ENCODE measurements at regions not wholly inside any gene's neighbourhood (a gene's known extent, or its start where the extent isn't known, plus 50 kb on each side); places are given as distances from the start of the nearest gene placed in this dataset.

GRCh38 chr11:126147208-126148111 is 64.0 kb downstream of the RPUSD4 start:
- Histone ChIP-seq H2AFZ (ENCODE audit: insufficient read depth, low read depth, low read length, poor library complexity, severe bottlenecking) (no peak overlapping the region), H4K20me1 (ENCODE audit: control insufficient read depth, insufficient read depth, low read length, poor library complexity, severe bottlenecking) (no peaks in the 10 kb centered on the region), H3K9ac (ENCODE audit: low read length) (no peak overlapping the region), H3K9me3 (ENCODE audit: control extremely low read depth in 1 of 3, control insufficient read depth in 2 of 3, insufficient read depth in 1 of 3, low read length in 2 of 3) (peaks cover 0 to 7% (median 3%) of the 10 kb centered on the region in 3 donors), H3K27me3 (replicated peaks in 1 of 4; ENCODE audit: control extremely low read depth in 1 of 4, control insufficient read depth in 3 of 4, insufficient read depth in 4 of 4, low read length in 3 of 4) (no peaks in the 10 kb centered on the region), H3K4me1 (ENCODE audit: control insufficient read depth in 2 of 2, insufficient read depth in 2 of 2, low read length in 2 of 2) (no peaks in the 10 kb centered on the region), H3K79me2 (ENCODE audit: control insufficient read depth, insufficient read depth, low read length) (no peaks in the 10 kb centered on the region), H3K36me3 (replicated peaks in 1 of 2; ENCODE audit: control extremely low read depth in 1 of 2, control insufficient read depth in 1 of 2, extremely low read depth in 1 of 2, insufficient read depth in 2 of 2, low read length in 1 of 2) (no peaks in the 10 kb centered on the region), H3K4me2 (replicated peaks; ENCODE audit: low read depth, low read length, poor library complexity, severe bottlenecking) (no peak overlapping the region), H3K27ac (ENCODE audit: low read length in 2 of 2) (no peak overlapping the region), H3K4me3 (ENCODE audit: control extremely low read depth in 1 of 5, extremely low read depth in 1 of 5, insufficient read depth in 1 of 5, low read depth in 2 of 5, low read length in 4 of 5) (no peak overlapping the region)
- CTCF ChIA-PET: no interaction called here
- intact Hi-C loops (cut with micrococcal nuclease): no loop called here
- Mint-ChIP-seq H3K27me3 (peaks cover 21% of the 10 kb centered on the region), H3K4me1 (no peaks in the 10 kb centered on the region), H3K4me3 (no peak overlapping the region), H3K27ac (no peak overlapping the region), H3K9me3 (ENCODE audit: insufficient read depth) (peaks cover 5% of the 10 kb centered on the region)
- 93% methylated on average over 10 of the region's 12 CpGs for WGBS (ENCODE audit: insufficient coverage)
- TF ChIP-seq CTCF (IDR thresholded peaks at IDR 0.05) (no peak), EZH2 (IDR thresholded peaks at IDR 0.05; ENCODE audit: borderline replicate concordance, insufficient read depth, low read depth, low read length, poor library complexity, severe bottlenecking) (no peak)
- DNase-seq (no peak), ATAC-seq (ENCODE audit: low read depth) (no peak)
- POLR2A ChIA-PET: no interaction called here

DNA sequence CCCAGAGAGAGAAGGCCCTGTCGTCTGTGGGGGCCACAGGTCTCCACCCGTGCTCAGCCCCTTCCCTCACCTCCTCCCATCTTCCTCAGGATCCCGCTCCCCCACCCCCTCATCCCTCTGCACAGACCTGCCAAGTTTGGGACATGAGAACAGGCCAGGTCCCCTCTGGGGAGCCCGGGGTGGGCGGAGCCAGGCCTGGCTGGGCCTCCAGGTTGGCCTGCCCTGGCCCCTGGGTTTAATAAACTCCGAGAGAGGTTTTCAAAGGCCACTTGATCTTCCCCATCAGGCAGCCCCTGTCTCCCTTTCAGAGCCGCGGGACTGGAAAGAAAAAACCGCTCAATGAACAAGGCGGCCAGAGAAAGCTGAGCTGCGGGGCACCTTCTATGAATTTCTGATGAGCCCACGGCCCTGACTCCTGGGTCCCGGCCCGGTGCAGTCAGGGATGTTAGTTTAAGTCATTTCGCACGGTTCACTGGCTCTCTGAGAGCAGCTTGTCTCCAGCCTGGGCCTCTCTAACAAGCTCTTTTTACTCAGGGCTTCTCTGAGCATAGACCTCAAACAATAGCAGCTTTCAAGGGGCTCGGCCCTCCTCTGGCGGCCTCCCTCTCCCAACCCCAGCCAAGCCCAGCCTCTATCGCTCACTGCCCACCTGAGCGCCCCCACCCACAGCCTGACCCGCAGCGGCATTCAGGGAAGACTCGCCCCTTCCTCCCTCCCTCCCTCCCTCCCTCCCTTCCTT is 64.8 kb downstream of the RPUSD4 start:
- peaks cover 15% of the 10 kb centered on the region for H3K27me3 Mint-ChIP-seq
- H3K9me3 Mint-ChIP-seq (ENCODE audit: insufficient read depth): no peaks in the 10 kb centered on the region
- Histone ChIP-seq H3K36me3 (replicated peaks in 1 of 2; ENCODE audit: control extremely low read depth in 1 of 2, control insufficient read depth in 1 of 2, extremely low read depth in 1 of 2, insufficient read depth in 2 of 2, low read length in 1 of 2) (no peaks in the 10 kb centered on the region), H3K4me3 (ENCODE audit: control extremely low read depth in 1 of 5, extremely low read depth in 1 of 5, insufficient read depth in 1 of 5, low read depth in 2 of 5, low read length in 4 of 5) (no peak overlapping the region), H2AFZ (ENCODE audit: insufficient read depth, low read depth, low read length, poor library complexity, severe bottlenecking) (no peak overlapping the region), H3K79me2 (ENCODE audit: control insufficient read depth, insufficient read depth, low read length) (no peaks in the 10 kb centered on the region), H3K9me3 (ENCODE audit: control extremely low read depth in 1 of 3, control insufficient read depth in 2 of 3, insufficient read depth in 1 of 3, low read length in 2 of 3) (peaks cover 0 to 7% (median 3%) of the 10 kb centered on the region in 3 donors), H3K4me1 (ENCODE audit: control insufficient read depth in 2 of 2, insufficient read depth in 2 of 2, low read length in 2 of 2) (no peaks in the 10 kb centered on the region), H3K27ac (ENCODE audit: low read length in 2 of 2) (no peak overlapping the region), H3K4me2 (replicated peaks; ENCODE audit: low read depth, low read length, poor library complexity, severe bottlenecking) (no peak overlapping the region), H4K20me1 (ENCODE audit: control insufficient read depth, insufficient read depth, low read length, poor library complexity, severe bottlenecking) (no peaks in the 10 kb centered on the region), H3K27me3 (replicated peaks in 1 of 4; ENCODE audit: control extremely low read depth in 1 of 4, control insufficient read depth in 3 of 4, insufficient read depth in 4 of 4, low read length in 3 of 4) (no peaks in the 10 kb centered on the region), H3K9ac (ENCODE audit: low read length) (no peak overlapping the region)
- no peaks in the 10 kb centered on the region for H3K4me1 Mint-ChIP-seq
- H3K27ac Mint-ChIP-seq: no peak overlapping the region
- TF ChIP-seq EZH2 (IDR thresholded peaks at IDR 0.05; ENCODE audit: borderline replicate concordance, insufficient read depth, low read depth, low read length, poor library complexity, severe bottlenecking): no peak
- TF ChIP-seq CTCF (IDR thresholded peaks at IDR 0.05): no peak
- no peak for DNase-seq
- H3K4me3 Mint-ChIP-seq: no peak overlapping the region
- intact Hi-C loops (cut with micrococcal nuclease): no loop called here
- ChIA-PET POLR2A (no interaction called here), CTCF (no interaction called here)
- WGBS (ENCODE audit: insufficient coverage): 81% methylated on average over 19 of the region's 23 CpGs
- no peak for ATAC-seq (ENCODE audit: low read depth)
